GM13976 (cell line): ENCODE measurements at regions not wholly inside any gene's neighbourhood (a gene's known extent, or its start where the extent isn't known, plus 50 kb on each side); places are given as distances from the start of the nearest gene placed in this dataset.

Source experiments
- DNase-seq: peaks from one replicate; pipeline ENCODE4 v3.0.0; 2012; ENCODE audit warnings: low spot score
- in situ Hi-C: fragments of 300-500 bp; cut with MboI; formaldehyde crosslinking; loops from one replicate; pipeline ENCODE4 v1.12.0; 2022; ENCODE audit warnings: low sequenced_read_pairs, mixed read lengths, inconsistent platforms; ENCODE audit not compliant: unreplicated experiment
- TF ChIP-seq, protein P1 (sequence below): IDR thresholded peaks from 2 replicates; pipeline ENCODE4 v1.5.1; 2012; ENCODE audit warnings: borderline replicate concordance, mild to moderate bottlenecking; ENCODE audit not compliant: insufficient read depth; ENCODE audit errors: extremely low read depth, missing control alignments, control extremely low read depth

DNA sequence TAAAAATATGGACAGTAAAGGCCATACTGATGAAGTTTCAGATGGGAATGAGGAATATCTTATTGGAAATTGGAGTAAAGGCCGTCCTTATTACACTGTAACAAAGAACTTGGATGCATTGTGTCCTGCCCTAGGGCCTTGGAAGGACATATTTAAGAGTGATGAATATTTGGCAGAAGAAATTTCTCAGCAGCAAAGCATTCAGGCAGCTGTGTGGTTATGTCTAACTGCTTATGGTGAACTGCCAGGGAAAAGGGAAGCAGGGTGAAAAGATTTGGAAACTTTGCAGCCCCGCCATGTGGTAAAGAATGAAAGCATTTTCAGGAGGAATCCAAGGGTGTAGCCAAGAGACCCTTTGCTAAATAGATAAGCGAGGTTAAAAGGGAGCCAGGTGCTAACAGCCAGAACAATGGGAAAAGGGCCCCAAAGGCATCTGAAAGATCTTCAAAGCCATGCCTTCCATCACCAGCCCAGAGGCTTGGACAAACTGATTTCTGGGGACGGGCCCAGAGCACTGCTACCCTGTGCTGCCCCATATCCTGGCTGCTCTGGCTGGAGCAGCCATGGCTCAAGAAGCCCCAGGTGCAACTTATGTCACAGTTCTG lies 200.0 kb downstream of the PTPRU start:
- TF ChIP-seq, protein P1, sequence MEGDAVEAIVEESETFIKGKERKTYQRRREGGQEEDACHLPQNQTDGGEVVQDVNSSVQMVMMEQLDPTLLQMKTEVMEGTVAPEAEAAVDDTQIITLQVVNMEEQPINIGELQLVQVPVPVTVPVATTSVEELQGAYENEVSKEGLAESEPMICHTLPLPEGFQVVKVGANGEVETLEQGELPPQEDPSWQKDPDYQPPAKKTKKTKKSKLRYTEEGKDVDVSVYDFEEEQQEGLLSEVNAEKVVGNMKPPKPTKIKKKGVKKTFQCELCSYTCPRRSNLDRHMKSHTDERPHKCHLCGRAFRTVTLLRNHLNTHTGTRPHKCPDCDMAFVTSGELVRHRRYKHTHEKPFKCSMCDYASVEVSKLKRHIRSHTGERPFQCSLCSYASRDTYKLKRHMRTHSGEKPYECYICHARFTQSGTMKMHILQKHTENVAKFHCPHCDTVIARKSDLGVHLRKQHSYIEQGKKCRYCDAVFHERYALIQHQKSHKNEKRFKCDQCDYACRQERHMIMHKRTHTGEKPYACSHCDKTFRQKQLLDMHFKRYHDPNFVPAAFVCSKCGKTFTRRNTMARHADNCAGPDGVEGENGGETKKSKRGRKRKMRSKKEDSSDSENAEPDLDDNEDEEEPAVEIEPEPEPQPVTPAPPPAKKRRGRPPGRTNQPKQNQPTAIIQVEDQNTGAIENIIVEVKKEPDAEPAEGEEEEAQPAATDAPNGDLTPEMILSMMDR, result no peak
- no peak for DNase-seq
- in situ Hi-C loops, result no loop called here

DNA sequence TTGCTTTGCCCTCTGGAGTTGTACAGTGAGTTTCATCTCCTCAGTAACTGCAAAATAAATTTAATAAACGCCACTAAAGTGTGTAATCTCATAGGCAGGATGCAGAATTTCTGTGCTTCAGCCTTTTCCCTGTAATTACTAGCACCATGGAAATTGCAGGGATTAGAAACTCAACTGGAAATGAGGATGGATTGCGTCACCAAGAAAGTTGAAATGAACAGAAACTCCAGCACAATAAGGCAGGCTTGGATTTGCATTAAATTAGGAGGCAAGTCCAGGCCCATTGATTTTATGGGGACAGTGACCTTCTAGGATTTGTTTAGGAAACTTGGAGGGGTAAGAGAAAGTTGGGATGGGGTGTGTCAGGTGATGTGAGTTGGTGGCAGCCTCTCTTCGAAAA lies 197.5 kb downstream of the PTPRU start:
- in situ Hi-C loops, result no loop called here
- no peak for DNase-seq
- TF ChIP-seq, protein P1, result no peak

DNA sequence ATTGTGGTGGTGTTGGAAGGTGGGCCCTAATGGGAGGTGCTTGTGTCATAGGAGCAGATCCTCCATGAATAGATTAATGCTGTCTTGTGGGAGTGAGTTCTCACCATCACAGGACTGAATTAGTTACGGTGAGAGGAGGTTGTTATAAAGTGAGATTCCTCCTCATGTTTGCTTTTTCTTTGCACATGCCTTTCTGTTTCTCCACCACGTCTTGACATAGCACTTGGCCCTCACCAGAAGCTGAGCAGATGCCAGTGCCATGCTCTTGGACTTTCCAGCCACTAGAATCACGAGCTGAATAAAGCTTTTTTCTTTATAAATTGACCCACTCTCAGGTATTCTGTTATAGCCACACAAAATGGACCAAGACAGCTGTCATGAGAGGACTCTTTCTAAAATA lies 194.8 kb downstream of the PTPRU start:
- in situ Hi-C loops, result no loop called here
- DNase-seq, result no peak
- TF ChIP-seq, protein P1, result no peak

DNA sequence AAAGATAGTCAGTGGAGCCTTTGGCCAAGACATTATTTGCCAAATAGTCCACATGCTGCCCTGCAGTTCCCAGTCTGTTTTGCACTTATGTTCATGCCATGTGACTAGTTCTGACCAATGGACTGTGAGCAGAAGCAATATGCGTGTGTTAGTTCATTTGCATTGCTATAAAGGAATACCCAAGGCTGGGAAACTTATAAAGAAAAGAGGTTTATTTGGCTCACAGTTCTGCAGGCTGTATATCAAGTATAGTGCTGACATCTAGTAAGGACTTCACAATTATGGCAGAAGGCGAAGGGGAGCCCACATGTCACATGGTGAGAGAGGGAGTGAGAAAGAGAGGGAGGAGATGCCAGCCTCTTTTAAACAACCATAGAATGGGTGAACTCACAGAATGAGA lies 193.3 kb downstream of the PTPRU start:
- TF ChIP-seq, protein P1, result no peak
- in situ Hi-C loops, result no loop called here
- DNase-seq, result no peak

DNA sequence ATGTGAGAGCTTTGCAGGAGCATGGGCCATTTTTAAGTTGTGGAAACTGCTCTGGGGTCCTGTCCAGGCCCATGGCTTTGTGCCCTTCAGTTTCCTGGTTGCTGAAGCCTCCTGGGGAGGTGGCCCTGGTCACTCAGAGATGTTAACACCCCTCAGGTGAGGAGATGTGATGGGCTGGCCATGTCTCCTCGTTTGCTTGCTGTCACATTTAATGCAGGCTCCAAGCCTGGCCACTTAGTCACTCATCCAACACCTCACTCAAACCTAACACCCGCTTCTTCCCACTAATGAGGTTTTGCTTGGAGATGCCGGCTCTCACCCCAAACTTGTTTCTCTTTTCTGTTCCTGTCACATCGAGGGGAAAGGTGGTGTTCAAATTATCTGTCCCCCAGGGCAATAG lies 192.7 kb downstream of the PTPRU start:
- DNase-seq, result no peak
- TF ChIP-seq, protein P1, result no peak
- in situ Hi-C loops, result no loop called here

DNA sequence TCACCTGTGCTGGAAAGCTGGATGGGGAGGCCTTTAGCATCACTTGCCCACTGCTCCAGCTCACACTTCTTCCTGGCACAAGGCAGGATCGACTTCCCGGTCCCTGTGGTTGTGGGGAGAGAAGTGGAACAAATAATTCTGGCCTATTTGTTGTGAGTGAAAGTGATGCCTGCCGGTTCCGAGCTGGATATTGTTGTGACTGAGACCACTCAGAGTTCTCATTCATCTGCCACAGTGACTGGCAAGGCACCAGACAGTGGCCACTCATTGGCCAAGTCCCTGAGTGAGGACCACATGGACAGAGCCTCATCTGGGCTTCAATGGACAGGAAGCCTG lies 191.9 kb downstream of the PTPRU start:
- in situ Hi-C loops, result no loop called here
- no peak for DNase-seq
- TF ChIP-seq, protein P1, result no peak
